H9 (cell line): ENCODE measurements at regions not wholly inside any gene's neighbourhood (a gene's known extent, or its start where the extent isn't known, plus 50 kb on each side); places are given as distances from the start of the nearest gene placed in this dataset.

Experiments used
- DNase-seq: peaks from one replicate; pipeline ENCODE4 v3.0.0-alpha.2; 2017
- H2AFZ ChIP-seq: one replicate; pipeline ENCODE4 v1.6.1; 2013; ENCODE audit warnings: mild to moderate bottlenecking, low read length, control low read depth, moderate library complexity
- H2AK5ac ChIP-seq: 2 replicates; pipeline ENCODE4 v1.6.1; 2013; ENCODE audit warnings: low read length, control low read depth, mixed read lengths; ENCODE audit not compliant: insufficient read length
- H2BK120ac ChIP-seq: one replicate; pipeline ENCODE4 v1.6.1; 2013; ENCODE audit warnings: low read depth, mild to moderate bottlenecking, low read length, control low read depth, inconsistent platforms; ENCODE audit not compliant: poor library complexity, severe bottlenecking
- H2BK12ac ChIP-seq: 2 replicates; pipeline ENCODE4 v1.6.1; 2013; ENCODE audit warnings: low read length, control low read depth, mixed read lengths, low read depth; ENCODE audit not compliant: insufficient read length
- H2BK15ac ChIP-seq: 2 replicates; pipeline ENCODE4 v1.6.1; 2013; ENCODE audit warnings: low read depth, low read length, control low read depth
- H2BK20ac ChIP-seq: one replicate; pipeline ENCODE4 v1.6.1; 2013; ENCODE audit warnings: low read depth, mild to moderate bottlenecking, low read length, control low read depth, inconsistent platforms; ENCODE audit not compliant: poor library complexity, severe bottlenecking
- H2BK5ac ChIP-seq: 2 replicates; pipeline ENCODE4 v1.6.1; 2013; ENCODE audit warnings: low read length, control low read depth, mixed read lengths; ENCODE audit not compliant: insufficient read length
- H3K14ac ChIP-seq: 2 replicates; pipeline ENCODE4 v1.6.1; 2013; ENCODE audit warnings: low read length, control low read depth; ENCODE audit not compliant: insufficient read depth
- H3K18ac ChIP-seq: 2 replicates; pipeline ENCODE4 v1.6.1; 2013; ENCODE audit warnings: low read depth, mild to moderate bottlenecking, mixed read lengths, low read length, control low read depth; ENCODE audit not compliant: insufficient read length
- H3K23ac ChIP-seq: 2 replicates; pipeline ENCODE4 v1.6.1; 2013; ENCODE audit warnings: low read length, control low read depth, mixed read lengths, low read depth; ENCODE audit not compliant: insufficient read length
- H3K23me2 ChIP-seq: 2 replicates; pipeline ENCODE4 v1.6.1; 2013; ENCODE audit warnings: low read depth, mild to moderate bottlenecking, mixed read lengths, low read length, control low read depth; ENCODE audit not compliant: insufficient read length, poor library complexity, severe bottlenecking
- H3K27ac ChIP-seq: 2 replicates; pipeline ENCODE4 v1.5.1; 2013; ENCODE audit warnings: low read length, control low read depth, mixed read lengths, low read depth; ENCODE audit not compliant: insufficient read length
- H3K27me3 ChIP-seq: 2 replicates; pipeline ENCODE4 v1.6.1; 2013; ENCODE audit warnings: low read length, control low read depth, inconsistent platforms; ENCODE audit not compliant: insufficient read depth
- H3K4ac ChIP-seq: 2 replicates; pipeline ENCODE4 v1.6.1; 2013; ENCODE audit warnings: low read depth, mild to moderate bottlenecking, control low read depth, inconsistent platforms, low read length, moderate library complexity
- H3K4me1 ChIP-seq: 2 replicates; pipeline ENCODE4 v1.6.1; 2013; ENCODE audit warnings: low read length, control low read depth, inconsistent platforms; ENCODE audit not compliant: insufficient read depth
- H3K4me2 ChIP-seq: 2 replicates; pipeline ENCODE4 v1.6.1; 2013; ENCODE audit warnings: low read length, control low read depth, mixed read lengths; ENCODE audit not compliant: insufficient read length, insufficient read depth
- H3K56ac ChIP-seq: 2 replicates; pipeline ENCODE4 v1.6.1; 2013; ENCODE audit warnings: low read depth, mild to moderate bottlenecking, mixed read lengths, low read length, control low read depth; ENCODE audit not compliant: insufficient read length
- H3K79me1 ChIP-seq: 2 replicates; pipeline ENCODE4 v1.6.1; 2013; ENCODE audit warnings: low read depth, mild to moderate bottlenecking, moderate library complexity, low read length, control low read depth, inconsistent platforms; ENCODE audit not compliant: insufficient read depth, poor library complexity, severe bottlenecking
- H3K79me2 ChIP-seq: 2 replicates; pipeline ENCODE4 v1.6.1; 2013; ENCODE audit warnings: low read length, control low read depth, inconsistent platforms; ENCODE audit not compliant: insufficient read depth
- H3K9ac ChIP-seq: 2 replicates; pipeline ENCODE4 v1.6.1; 2013; ENCODE audit warnings: low read length, control low read depth, mixed read lengths; ENCODE audit not compliant: insufficient read length; ENCODE audit errors: extremely low read depth
- H3K9me3 ChIP-seq: one replicate; pipeline ENCODE4 v1.6.1; 2013; ENCODE audit warnings: low read depth, low read length, inconsistent platforms; ENCODE audit not compliant: control insufficient read depth
- H3T11ph ChIP-seq: one replicate; pipeline ENCODE4 v1.6.1; 2013; ENCODE audit warnings: mild to moderate bottlenecking, low read length, control low read depth, inconsistent platforms
- H4K20me1 ChIP-seq: one replicate; pipeline ENCODE4 v1.6.1; 2013; ENCODE audit not compliant: control insufficient read depth, insufficient read length, insufficient read depth
- H4K5ac ChIP-seq: 2 replicates; pipeline ENCODE4 v1.6.1; 2013; ENCODE audit warnings: low read depth, mild to moderate bottlenecking, mixed read lengths, low read length, control low read depth; ENCODE audit not compliant: insufficient read length
- H4K8ac ChIP-seq: replicated peaks from 2 replicates; pipeline ENCODE4 v1.6.1; 2013; ENCODE audit warnings: low read length, control low read depth, mixed read lengths, low read depth; ENCODE audit not compliant: insufficient read length
- H4K91ac ChIP-seq: 2 replicates; pipeline ENCODE4 v1.6.1; 2013; ENCODE audit warnings: low read depth, mild to moderate bottlenecking, moderate library complexity, mixed read lengths, low read length, control low read depth; ENCODE audit not compliant: insufficient read length
- H3K27ac Mint-ChIP-seq, 3 experiments: 2 replicates in 2 of 3; 3 replicates in 1 of 3; pipeline ENCODE4 v1.8.0; 2020 to 2021; ENCODE audit warnings: mixed read lengths in 3 of 3, mild to moderate bottlenecking in 1 of 3, moderate library complexity in 1 of 3
- H3K27me3 Mint-ChIP-seq: 2 replicates; pipeline ENCODE4 v1.8.0; 2021; ENCODE audit warnings: low read depth, mild to moderate bottlenecking, moderate library complexity, mixed read lengths
- H3K36me3 Mint-ChIP-seq, 3 experiments: 2 replicates in 2 of 3; 3 replicates in 1 of 3; pipeline ENCODE4 v1.8.0; 2020 to 2021; ENCODE audit warnings: low read depth in 3 of 3, mixed read lengths in 3 of 3; ENCODE audit not compliant: insufficient read depth in 1 of 3
- H3K4me1 Mint-ChIP-seq, 2 experiments: 2 replicates each; pipeline ENCODE4 v1.8.0; 2020; ENCODE audit warnings: mixed read lengths in 2 of 2
- H3K4me3 Mint-ChIP-seq, 2 experiments: 2 replicates in 1 of 2; 3 replicates in 1 of 2; pipeline ENCODE4 v1.8.0; 2020 to 2021; ENCODE audit warnings: mild to moderate bottlenecking in 2 of 2, mixed read lengths in 2 of 2, moderate library complexity in 1 of 2
- H3K9me3 Mint-ChIP-seq, 2 experiments: 2 replicates in 1 of 2; 3 replicates in 1 of 2; pipeline ENCODE4 v1.8.0; 2020; ENCODE audit warnings: mild to moderate bottlenecking in 2 of 2, mixed read lengths in 2 of 2, moderate library complexity in 1 of 2
- CTCF ChIP-seq: fragments of 200-600 bp; sonication (generic); conservative IDR thresholded peaks from 3 replicates; pipeline ENCODE4 v1.8.0; 2021; ENCODE audit warnings: antibody characterized with exemption, mild to moderate bottlenecking
- WGBS: extraction: QIAGEN DNeasy Blood & Tissue Kit; methylation state at CpG from one replicate; pipeline ENCODE4 v1.1.7; 2013; ENCODE audit warnings: missing lambda C conversion rate, low lambda C conversion rate, mixed read lengths; ENCODE audit not compliant: insufficient read length; ENCODE audit errors: extremely low coverage; 5-methylcytosine and 5-hydroxymethylcytosine counted together

GRCh38 chr21:19874521-19874920 lies 1123.7 kb upstream of the NCAM2 start:
- Histone ChIP-seq H3K79me1 (no peaks in the 10 kb centered on the region), H4K91ac (no peak overlapping the region), H2AK5ac (no peak overlapping the region), H2AFZ (no peak overlapping the region), H2BK20ac (no peak overlapping the region), H4K20me1 (no peaks in the 10 kb centered on the region), H3K14ac (no peak overlapping the region), H3K18ac (no peak overlapping the region), H3K9ac (no peak overlapping the region), H2BK120ac (no peak overlapping the region), H3K27me3 (no peaks in the 10 kb centered on the region), H3K4me1 (no peaks in the 10 kb centered on the region), H3K79me2 (no peaks in the 10 kb centered on the region), H3K23me2 (no peaks in the 10 kb centered on the region), H4K8ac (no peak overlapping the region), H3K23ac (no peak overlapping the region), H2BK15ac (no peak overlapping the region), H3K56ac (no peak overlapping the region), H3K4ac (no peak overlapping the region), H3T11ph (no peak overlapping the region), H2BK5ac (no peak overlapping the region), H4K5ac (no peak overlapping the region), H3K4me2 (no peak overlapping the region), H3K27ac (no peak overlapping the region), H2BK12ac (no peak overlapping the region), H3K9me3 (no peaks in the 10 kb centered on the region)
- Mint-ChIP-seq H3K36me3 (no peaks in the 10 kb centered on the region), H3K9me3 (no peaks in the 10 kb centered on the region; a peak in 2 of 5 replicates), H3K4me3 (no peak overlapping the region), H3K4me1 (no peaks in the 10 kb centered on the region), H3K27me3 (no peaks in the 10 kb centered on the region), H3K27ac (no peak overlapping the region)
- no peak for TF ChIP-seq CTCF
- no peak for DNase-seq
- no CpG with 5 or more reads among the region's 2 CpGs for WGBS
